ENCODE measurements at regions not wholly inside any gene's neighbourhood (a gene's known extent, or its start where the extent isn't known, plus 50 kb on each side); places are given as distances from the start of the nearest gene placed in this dataset.

GRCh38 chr2:167875529-167875928 lies 371.9 kb downstream of the STK39 start:
- TF ChIP-seq CTCF (IDR thresholded peaks at IDR 0.05 in 4 of 5, conservative IDR thresholded peaks at IDR 0.05 in 1 of 5) (no peak), POLR2A (IDR thresholded peaks at IDR 0.05) (no peak)

All from gastrocnemius medialis (tissue), 4 donors.